ENCODE measurements at regions not wholly inside any gene's neighbourhood (a gene's known extent, or its start where the extent isn't known, plus 50 kb on each side); places are given as distances from the start of the nearest gene placed in this dataset.

- no peak overlapping the region for H3K4me3 Mint-ChIP-seq
- H3K36me3 Mint-ChIP-seq (ENCODE audit: low read depth) = peaks cover 5% of the 10 kb centered on the region
- H3K27ac Mint-ChIP-seq = peak overlapping the region; percentile 70
- DNase-seq = no peak
- peaks cover 3% of the 10 kb centered on the region for H3K9me3 Mint-ChIP-seq
- CTCF ChIA-PET = interaction anchor here (1.8 kb wide), 1 partner anchor 15 kb away, joined by 5 read pairs; no protein-coding TSS in a partner anchor
- POLR2A ChIA-PET = no interaction called here
- H3K27me3 Mint-ChIP-seq = no peaks in the 10 kb centered on the region
- H3K4me1 Mint-ChIP-seq = peaks cover 22% of the 10 kb centered on the region
Observed at GRCh38 chr2:101623031-101623521, 74.4 kb upstream of the MAP4K4 start.

DNA sequence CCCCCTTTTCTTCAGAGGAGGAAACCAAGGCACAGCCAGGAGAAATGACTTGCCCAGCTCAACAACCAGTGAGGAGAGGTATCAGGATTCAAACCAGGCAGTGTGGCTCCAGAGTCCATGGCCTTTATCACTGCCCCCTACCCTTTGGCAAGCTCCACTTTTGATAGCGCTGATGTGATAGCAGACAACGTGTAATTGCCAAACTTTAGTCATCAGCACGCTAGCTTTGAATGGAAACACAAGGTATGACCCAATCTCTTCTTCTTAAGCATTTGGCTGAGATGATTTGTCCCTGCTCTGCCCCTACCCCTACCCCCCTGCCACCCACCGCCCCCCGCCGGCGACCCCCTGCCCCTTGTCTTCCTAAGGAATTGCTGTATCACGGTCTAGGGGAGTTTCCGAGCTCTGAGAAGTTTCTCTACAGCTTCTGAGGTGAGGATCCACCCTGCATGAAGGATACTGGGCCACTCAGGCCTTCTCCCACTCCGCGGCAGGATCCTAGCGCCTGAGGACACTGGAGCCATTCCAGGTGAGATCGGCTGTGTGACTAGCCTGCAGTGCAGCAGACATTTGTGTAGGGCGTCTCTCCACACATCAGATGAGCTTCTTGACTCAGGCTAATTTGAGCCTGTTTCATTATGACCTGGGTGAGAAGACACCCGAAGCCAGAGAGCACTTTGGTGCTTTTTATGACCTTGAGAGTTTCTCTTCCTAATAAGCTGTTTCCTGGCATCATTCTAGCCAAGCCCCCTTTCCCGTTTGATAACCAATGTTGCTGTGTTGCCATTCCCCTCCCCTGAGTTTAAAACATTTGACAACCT lies 75.1 kb upstream of the MAP4K4 start:
- DNase-seq = no peak
- ChIA-PET POLR2A (no interaction called here), CTCF (interaction anchor here (0.5 to 1.8 kb wide), 4 partner anchors 10 to 377 kb away, joined by 3 to 5 read pairs (median 4); no protein-coding TSS in a partner anchor)
- Mint-ChIP-seq H3K9me3 (peaks cover 3% of the 10 kb centered on the region), H3K27ac (peak overlapping the region; percentile 70), H3K4me1 (peaks cover 22% of the 10 kb centered on the region), H3K36me3 (ENCODE audit: low read depth) (peaks cover 5% of the 10 kb centered on the region), H3K27me3 (no peaks in the 10 kb centered on the region), H3K4me3 (no peak overlapping the region)

GRCh38 chr2:101619191-101619591 lies 78.3 kb upstream of the MAP4K4 start:
- peaks cover 3% of the 10 kb centered on the region for H3K9me3 Mint-ChIP-seq
- no peak overlapping the region for H3K27ac Mint-ChIP-seq
- H3K36me3 Mint-ChIP-seq (ENCODE audit: low read depth) = peaks cover 5% of the 10 kb centered on the region
- H3K4me3 Mint-ChIP-seq = no peak overlapping the region
- DNase-seq = no peak
- peaks cover 20% of the 10 kb centered on the region for H3K4me1 Mint-ChIP-seq
- CTCF ChIA-PET = interaction anchor here (0.6 to 2.8 kb wide), 3 partner anchors 11 to 133 kb away, joined by 3 to 8 read pairs (median 4); no protein-coding TSS in a partner anchor
- POLR2A ChIA-PET = no interaction called here
- no peaks in the 10 kb centered on the region for H3K27me3 Mint-ChIP-seq

DNA sequence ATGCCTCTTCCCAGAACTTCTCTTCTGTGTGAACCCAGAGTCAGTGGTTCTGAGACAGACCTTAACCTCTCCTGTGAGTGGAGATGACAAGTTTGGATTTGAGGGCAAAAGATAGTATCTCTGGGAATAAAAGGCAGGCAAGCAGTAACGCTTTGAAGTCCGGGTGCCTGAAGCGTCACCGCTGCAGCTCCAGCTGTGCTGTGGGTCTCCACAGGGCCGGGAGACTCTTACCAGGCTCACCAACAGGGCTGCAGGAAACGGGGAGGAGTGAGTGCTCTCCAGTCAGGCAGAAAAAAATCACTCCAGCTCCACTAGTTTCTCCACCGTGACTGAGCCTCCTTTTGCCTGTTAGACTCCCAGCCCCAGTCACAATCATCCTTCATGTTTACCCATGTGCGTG lies 79.7 kb upstream of the MAP4K4 start:
- H3K27ac Mint-ChIP-seq = no peak overlapping the region
- no peaks in the 10 kb centered on the region for H3K27me3 Mint-ChIP-seq
- CTCF ChIA-PET = interaction anchor here (0.6 to 1.2 kb wide), 3 partner anchors 24 to 171 kb away, joined by 3 read pairs; no protein-coding TSS in a partner anchor

GRCh38 chr2:101617188-101617587 lies 80.3 kb upstream of the MAP4K4 start:
- POLR2A ChIA-PET = interaction anchor here (0.5 kb wide), 1 partner anchor 119 kb away, joined by 7 read pairs; no protein-coding TSS in a partner anchor
- no peaks in the 10 kb centered on the region for H3K36me3 Mint-ChIP-seq (ENCODE audit: low read depth)
- no peak overlapping the region for H3K27ac Mint-ChIP-seq
- no peak for DNase-seq
- H3K4me3 Mint-ChIP-seq = no peak overlapping the region
- H3K27me3 Mint-ChIP-seq = no peaks in the 10 kb centered on the region
- peaks cover 4% of the 10 kb centered on the region for H3K4me1 Mint-ChIP-seq
- H3K9me3 Mint-ChIP-seq = no peaks in the 10 kb centered on the region
- CTCF ChIA-PET = interaction anchor here (1.1 kb wide), 1 partner anchor 7 kb away, joined by 6 read pairs; no protein-coding TSS in a partner anchor

More for the DNA sequence above, 79.7 kb upstream of the MAP4K4 start:
- POLR2A ChIA-PET = no interaction called here
- peaks cover under 1% of the 10 kb centered on the region for H3K36me3 Mint-ChIP-seq (ENCODE audit: low read depth)
- H3K9me3 Mint-ChIP-seq = peaks cover 1% of the 10 kb centered on the region
- peaks cover 8% of the 10 kb centered on the region for H3K4me1 Mint-ChIP-seq
- DNase-seq = no peak
- no peak overlapping the region for H3K4me3 Mint-ChIP-seq

GRCh38 chr2:101614127-101614759 lies 83.3 kb upstream of the MAP4K4 start:
- Mint-ChIP-seq H3K4me1 (no peaks in the 10 kb centered on the region), H3K27ac (no peak overlapping the region), H3K36me3 (ENCODE audit: low read depth) (no peaks in the 10 kb centered on the region), H3K4me3 (no peak overlapping the region), H3K27me3 (no peaks in the 10 kb centered on the region), H3K9me3 (no peaks in the 10 kb centered on the region)
- CTCF ChIA-PET = interaction anchor here (0.5 to 2.1 kb wide), 3 partner anchors 15 to 142 kb away, joined by 3 to 6 read pairs (median 3); no protein-coding TSS in a partner anchor
- no peak for DNase-seq
- POLR2A ChIA-PET = no interaction called here

GRCh38 chr2:101613056-101613704 lies 84.3 kb upstream of the MAP4K4 start:
- Mint-ChIP-seq H3K36me3 (ENCODE audit: low read depth) (no peaks in the 10 kb centered on the region), H3K4me3 (no peak overlapping the region), H3K27ac (no peak overlapping the region), H3K27me3 (no peaks in the 10 kb centered on the region), H3K4me1 (no peaks in the 10 kb centered on the region), H3K9me3 (peaks cover 4% of the 10 kb centered on the region)
- no peak for DNase-seq
- ChIA-PET CTCF (no interaction called here), POLR2A (no interaction called here)

- no peaks in the 10 kb centered on the region for H3K27me3 Mint-ChIP-seq
- peaks cover 6% of the 10 kb centered on the region for H3K9me3 Mint-ChIP-seq
- no peaks in the 10 kb centered on the region for H3K36me3 Mint-ChIP-seq (ENCODE audit: low read depth)
- CTCF ChIA-PET = interaction anchor here (0.6 to 0.7 kb wide), 2 partner anchors 10 to 527 kb away, joined by 3 to 5 read pairs; no protein-coding TSS in a partner anchor
- no peak overlapping the region for H3K4me3 Mint-ChIP-seq
- no peak overlapping the region for H3K27ac Mint-ChIP-seq
- H3K4me1 Mint-ChIP-seq = no peaks in the 10 kb centered on the region
- no peak for DNase-seq
- POLR2A ChIA-PET = no interaction called here
Observed at GRCh38 chr2:101612019-101612418, 85.5 kb upstream of the MAP4K4 start.

GRCh38 chr2:101610750-101611315 lies 86.7 kb upstream of the MAP4K4 start:
- POLR2A ChIA-PET = no interaction called here
- H3K9me3 Mint-ChIP-seq = peaks cover 7% of the 10 kb centered on the region
- CTCF ChIA-PET = no interaction called here

GRCh38 chr2:101609433-101609832 lies 88.1 kb upstream of the MAP4K4 start:
- no peak overlapping the region for H3K27ac Mint-ChIP-seq
- CTCF ChIA-PET = no interaction called here

More at GRCh38 chr2:101610750-101611315, 86.7 kb upstream of the MAP4K4 start:
- H3K27me3 Mint-ChIP-seq = no peaks in the 10 kb centered on the region
- H3K4me1 Mint-ChIP-seq = no peaks in the 10 kb centered on the region
- H3K27ac Mint-ChIP-seq = no peak overlapping the region
- H3K36me3 Mint-ChIP-seq (ENCODE audit: low read depth) = no peaks in the 10 kb centered on the region
- DNase-seq = no peak
- H3K4me3 Mint-ChIP-seq = no peak overlapping the region

GRCh38 chr2:101608408-101609310 lies 88.8 kb upstream of the MAP4K4 start:
- CTCF ChIA-PET = interaction anchor here (0.6 kb wide), 4 partner anchors 8 to 427 kb away, joined by 3 to 6 read pairs (median 4); no protein-coding TSS in a partner anchor
- peaks cover 7% of the 10 kb centered on the region for H3K9me3 Mint-ChIP-seq
- POLR2A ChIA-PET = no interaction called here
- no peak for DNase-seq
- H3K4me3 Mint-ChIP-seq = no peak overlapping the region
- H3K27me3 Mint-ChIP-seq = peaks cover 2% of the 10 kb centered on the region
- H3K36me3 Mint-ChIP-seq (ENCODE audit: low read depth) = no peaks in the 10 kb centered on the region
- H3K4me1 Mint-ChIP-seq = no peaks in the 10 kb centered on the region
- no peak overlapping the region for H3K27ac Mint-ChIP-seq

More at GRCh38 chr2:101609433-101609832, 88.1 kb upstream of the MAP4K4 start:
- no peaks in the 10 kb centered on the region for H3K36me3 Mint-ChIP-seq (ENCODE audit: low read depth)
- POLR2A ChIA-PET = no interaction called here
- no peaks in the 10 kb centered on the region for H3K4me1 Mint-ChIP-seq
- H3K27me3 Mint-ChIP-seq = peaks cover 2% of the 10 kb centered on the region
- no peak overlapping the region for H3K4me3 Mint-ChIP-seq
- peaks cover 7% of the 10 kb centered on the region for H3K9me3 Mint-ChIP-seq
- DNase-seq = no peak
